GM12872 (cell line): ENCODE measurements at regions not wholly inside any gene's neighbourhood (a gene's known extent, or its start where the extent isn't known, plus 50 kb on each side); places are given as distances from the start of the nearest gene placed in this dataset.

Experiments
- CTCF ChIP-seq: IDR thresholded peaks from 3 replicates; pipeline ENCODE4 v1.5.1; 2011; ENCODE audit warnings: low read depth, mild to moderate bottlenecking, low read length, moderate library complexity; ENCODE audit not compliant: insufficient read depth

GRCh38 chr4:13704035-13704434 is 76.5 kb upstream of the BOD1L1 start:
- no peak for TF ChIP-seq CTCF

- no peak for TF ChIP-seq CTCF
Measured at GRCh38 chr4:13704761-13705160, 77.2 kb upstream of the BOD1L1 start.

GRCh38 chr4:13705521-13706041 is 78.1 kb upstream of the BOD1L1 start:
- no peak for TF ChIP-seq CTCF

- TF ChIP-seq CTCF, result no peak
Measured at GRCh38 chr4:13706120-13706519, 78.6 kb upstream of the BOD1L1 start.

- TF ChIP-seq CTCF, result no peak
Measured at GRCh38 chr4:13706716-13707115, 79.2 kb upstream of the BOD1L1 start.

GRCh38 chr4:13710246-13710885 is 82.8 kb upstream of the BOD1L1 start:
- no peak for TF ChIP-seq CTCF

GRCh38 chr4:13711233-13711785 is 83.8 kb upstream of the BOD1L1 start:
- TF ChIP-seq CTCF, result no peak
